Endothelial cell of umbilical vein (primary cell): ENCODE measurements at regions not wholly inside any gene's neighbourhood (a gene's known extent, or its start where the extent isn't known, plus 50 kb on each side); places are given as distances from the start of the nearest gene placed in this dataset.

Source experiments
- BruUV-seq: library from RNA; stranded (reverse); fragments of 400-500 nt; replicated peaks from 2 replicates; lab custom pipeline; 2021; lab: Mats Ljungman, UMichigan
- CTCF ChIA-PET: fragments of 300-600, 350-600 bp; sonication (Branson Sonifier 250); formaldehyde crosslinking; loops from one replicate; lab custom pipeline; 2021; ENCODE audit warnings: antibody characterized with exemption, inconsistent platforms; lab: Charles Lee
- POLR2A ChIA-PET: fragments of 300-600, 350-600 bp; sonication (Branson Sonifier 250); formaldehyde crosslinking; loops from one replicate; lab custom pipeline; 2021; ENCODE audit warnings: antibody characterized with exemption, inconsistent platforms; lab: Charles Lee
- DNase-seq: peaks from one replicate; pipeline ENCODE4 v3.0.0-alpha.2; 2011; ENCODE audit warnings: low read depth, low spot score
- FAIRE-seq: peaks from 2 replicates; lab custom pipeline; 2011; peaks lifted over from hg19 to GRCh38; lab: Jason Lieb, UNC
- H2AFZ ChIP-seq: 2 replicates; pipeline ENCODE4 v1.6.0; 2012; ENCODE audit warnings: low read depth, low read length, control low read depth, inconsistent platforms
- H3K27ac ChIP-seq: 2 replicates; pipeline ENCODE4 v1.5.1; 2011; ENCODE audit warnings: low read depth, mild to moderate bottlenecking, control low read depth, low read length, moderate library complexity; ENCODE audit not compliant: insufficient read depth
- H3K27me3 ChIP-seq, 2 experiments: 2 replicates each; pipeline versions ENCODE4 v1.6.0 to v1.6.1; 2011; ENCODE audit warnings: low read length in 2 of 2, mixed read lengths in 1 of 2; ENCODE audit not compliant: control insufficient read depth in 2 of 2, insufficient read depth in 2 of 2
- H3K36me3 ChIP-seq, 2 experiments: 2 replicates in 1 of 2; 3 replicates in 1 of 2; pipeline ENCODE4 v1.5.1; 2011; ENCODE audit warnings: low read length in 2 of 2, mild to moderate bottlenecking in 1 of 2, moderate library complexity in 1 of 2; ENCODE audit not compliant: control insufficient read depth in 2 of 2, insufficient read depth in 2 of 2; ENCODE audit errors: extremely low read depth in 1 of 2
- H3K4me1 ChIP-seq: 3 replicates; pipeline ENCODE4 v1.5.1; 2011; ENCODE audit warnings: mild to moderate bottlenecking, low read length; ENCODE audit not compliant: control insufficient read depth, insufficient read depth; ENCODE audit errors: extremely low read depth
- H3K4me2 ChIP-seq: 2 replicates; pipeline ENCODE4 v1.6.1; 2011; ENCODE audit warnings: low read length, control low read depth, mixed read lengths; ENCODE audit not compliant: insufficient read depth
- H3K4me3 ChIP-seq, 3 experiments: fragments of 200-600 bp in 1 of 3; sonication (generic), shearing (Covaris generic) in 1 of 3; replicated peaks in 1 of 3; 2 replicates each; pipeline ENCODE4 v1.5.1; 2011 to 2016; ENCODE audit warnings: control low read depth in 3 of 3, low read length in 3 of 3, mild to moderate bottlenecking in 2 of 3, inconsistent platforms in 1 of 3, low read depth in 1 of 3, moderate library complexity in 1 of 3; ENCODE audit not compliant: insufficient read depth in 1 of 3
- H3K79me2 ChIP-seq: 2 replicates; pipeline ENCODE4 v1.6.0; 2012; ENCODE audit warnings: low read length, inconsistent platforms; ENCODE audit not compliant: control insufficient read depth, insufficient read depth
- H3K9ac ChIP-seq: replicated peaks from 2 replicates; pipeline ENCODE3; 2011; ENCODE audit warnings: low read length, control low read depth; ENCODE audit not compliant: insufficient read depth; ENCODE audit errors: extremely low read depth
- H3K9me1 ChIP-seq: replicated peaks from 3 replicates; pipeline ENCODE4 v1.6.0; 2011; ENCODE audit warnings: mild to moderate bottlenecking, low read length; ENCODE audit not compliant: control insufficient read depth, insufficient read depth; ENCODE audit errors: extremely low read depth
- H3K9me3 ChIP-seq: replicated peaks from 2 replicates; pipeline ENCODE4 v1.5.1; 2012; ENCODE audit warnings: low read length, inconsistent platforms; ENCODE audit not compliant: control insufficient read depth, insufficient read depth
- H4K20me1 ChIP-seq: replicated peaks from 2 replicates; pipeline ENCODE3; 2011; ENCODE audit warnings: mild to moderate bottlenecking, low read length; ENCODE audit not compliant: control insufficient read depth, insufficient read depth; ENCODE audit errors: extremely low read depth
- EZH2 ChIP-seq: IDR thresholded peaks from 2 replicates; pipeline ENCODE4 v1.6.1; 2012; ENCODE audit warnings: borderline replicate concordance, low read depth, mild to moderate bottlenecking, moderate library complexity, low read length, inconsistent platforms; ENCODE audit not compliant: severe bottlenecking
- FOS ChIP-seq: IDR thresholded peaks from 2 replicates; pipeline ENCODE4 v1.6.1; 2011; ENCODE audit warnings: mild to moderate bottlenecking, low read length, moderate library complexity, borderline replicate concordance; ENCODE audit not compliant: insufficient read depth
- GATA2 ChIP-seq: IDR thresholded peaks from 2 replicates; pipeline ENCODE4 v1.7.0; 2011; ENCODE audit warnings: low read depth, mild to moderate bottlenecking, moderate library complexity, mixed read lengths, low read length; ENCODE audit not compliant: insufficient read length, insufficient read depth
- JUN ChIP-seq: IDR thresholded peaks from 2 replicates; pipeline ENCODE4 v1.6.1; 2011; ENCODE audit warnings: borderline replicate concordance, low read depth; ENCODE audit not compliant: insufficient read length, insufficient read depth
- MYC ChIP-seq: IDR thresholded peaks from one replicate; pipeline ENCODE4 v1.6.1; 2011; ENCODE audit warnings: mild to moderate bottlenecking, low read depth, low read length
- POLR2A ChIP-seq: IDR thresholded peaks from 2 replicates; pipeline ENCODE4 v1.6.1; 2012; ENCODE audit warnings: low read depth, mild to moderate bottlenecking, control low read depth, low read length
- POLR2AphosphoS5 ChIP-seq: IDR thresholded peaks from 2 replicates; pipeline ENCODE4 v1.6.1; 2012; ENCODE audit warnings: low read depth, mild to moderate bottlenecking, control low read depth, low read length, moderate library complexity; ENCODE audit not compliant: insufficient read depth
- dilution Hi-C: fragments of 300-500 bp; cut with MboI; formaldehyde crosslinking; loops from one replicate; pipeline ENCODE4 v1.15.0; 2019; ENCODE audit warnings: low sequenced_read_pairs; ENCODE audit not compliant: extremely low pct_ligation_motif_present
- intact Hi-C: fragments of 100-400 bp; cut with micrococcal nuclease; formaldehyde crosslinking; loops from one replicate; pipeline ENCODE4 v1.10.0; 2022
- TF ChIP-seq, protein P1 (sequence below): IDR thresholded peaks from 2 replicates; pipeline ENCODE4 v1.6.1; 2011; ENCODE audit not compliant: insufficient read depth, insufficient read length
- TF ChIP-seq, protein P2 (sequence below), 2 donors: IDR thresholded peaks; 1 replicate in 1 of 2; 2 replicates in 1 of 2; pipeline ENCODE4 v1.5.1; 2011; ENCODE audit warnings: low read length in 2 of 2, mild to moderate bottlenecking in 2 of 2, moderate library complexity in 2 of 2, control low read depth in 1 of 2, inconsistent platforms in 1 of 2, low read depth in 1 of 2; ENCODE audit not compliant: insufficient read depth in 1 of 2; ENCODE audit errors: extremely low read depth in 1 of 2

DNA sequence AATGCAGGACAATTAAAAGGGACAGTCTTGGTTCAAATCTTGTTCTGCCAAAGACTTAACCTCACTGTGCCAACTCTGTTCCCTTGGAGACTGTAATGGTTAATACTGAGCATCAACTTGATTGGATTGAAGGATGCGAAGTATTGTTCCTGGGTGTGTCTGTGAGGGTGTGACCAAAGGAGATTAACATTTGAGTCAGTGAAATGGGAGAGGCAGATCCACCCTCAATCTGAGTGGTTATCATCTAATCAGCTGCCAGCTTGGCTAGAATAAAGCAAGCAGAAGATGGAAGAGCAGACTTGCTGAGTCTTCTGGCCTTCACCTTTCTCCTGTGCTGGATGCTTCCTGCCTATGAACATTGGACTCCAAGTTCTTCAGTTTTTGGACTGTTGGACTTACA is 474.4 kb downstream of the CD83 start:
- no peaks in the 10 kb centered on the region for H4K20me1 ChIP-seq
- DNase-seq (no peak), FAIRE-seq (no peak)
- no peaks in the 10 kb centered on the region for H3K36me3 ChIP-seq
- dilution Hi-C loops: no loop called here
- no peak overlapping the region for H3K4me3 ChIP-seq
- H3K79me2 ChIP-seq: no peaks in the 10 kb centered on the region
- intact Hi-C loops: no loop called here
- no peak overlapping the region for H3K9ac ChIP-seq
- H3K9me3 ChIP-seq: peaks cover 2% of the 10 kb centered on the region
- H3K27me3 ChIP-seq: no peaks in the 10 kb centered on the region
- no peak overlapping the region for H3K4me2 ChIP-seq
- no peak overlapping the region for H3K27ac ChIP-seq
- no TSS peak for BruUV-seq
- H3K4me1 ChIP-seq: no peaks in the 10 kb centered on the region
- no peak overlapping the region for H2AFZ ChIP-seq
- CTCF ChIA-PET: no interaction called here
- TF ChIP-seq, protein P1, sequence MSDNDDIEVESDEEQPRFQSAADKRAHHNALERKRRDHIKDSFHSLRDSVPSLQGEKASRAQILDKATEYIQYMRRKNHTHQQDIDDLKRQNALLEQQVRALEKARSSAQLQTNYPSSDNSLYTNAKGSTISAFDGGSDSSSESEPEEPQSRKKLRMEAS: no peak
- TF ChIP-seq, protein P2, sequence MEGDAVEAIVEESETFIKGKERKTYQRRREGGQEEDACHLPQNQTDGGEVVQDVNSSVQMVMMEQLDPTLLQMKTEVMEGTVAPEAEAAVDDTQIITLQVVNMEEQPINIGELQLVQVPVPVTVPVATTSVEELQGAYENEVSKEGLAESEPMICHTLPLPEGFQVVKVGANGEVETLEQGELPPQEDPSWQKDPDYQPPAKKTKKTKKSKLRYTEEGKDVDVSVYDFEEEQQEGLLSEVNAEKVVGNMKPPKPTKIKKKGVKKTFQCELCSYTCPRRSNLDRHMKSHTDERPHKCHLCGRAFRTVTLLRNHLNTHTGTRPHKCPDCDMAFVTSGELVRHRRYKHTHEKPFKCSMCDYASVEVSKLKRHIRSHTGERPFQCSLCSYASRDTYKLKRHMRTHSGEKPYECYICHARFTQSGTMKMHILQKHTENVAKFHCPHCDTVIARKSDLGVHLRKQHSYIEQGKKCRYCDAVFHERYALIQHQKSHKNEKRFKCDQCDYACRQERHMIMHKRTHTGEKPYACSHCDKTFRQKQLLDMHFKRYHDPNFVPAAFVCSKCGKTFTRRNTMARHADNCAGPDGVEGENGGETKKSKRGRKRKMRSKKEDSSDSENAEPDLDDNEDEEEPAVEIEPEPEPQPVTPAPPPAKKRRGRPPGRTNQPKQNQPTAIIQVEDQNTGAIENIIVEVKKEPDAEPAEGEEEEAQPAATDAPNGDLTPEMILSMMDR (IDR thresholded peaks at IDR 0.05; ENCODE audit: extremely low read depth in 1 of 2, insufficient read depth in 1 of 2, low read depth in 1 of 2, low read length in 2 of 2): no peak
- TF ChIP-seq JUN: no peak
- TF ChIP-seq EZH2: no peak
- TF ChIP-seq POLR2A: no peak
- TF ChIP-seq FOS: no peak
- TF ChIP-seq GATA2: no peak
- TF ChIP-seq POLR2AphosphoS5: no peak
- TF ChIP-seq MYC: no peak
- POLR2A ChIA-PET: no interaction called here
- no peaks in the 10 kb centered on the region for H3K9me1 ChIP-seq
